GM18873 (cell line): ENCODE measurements at regions not wholly inside any gene's neighbourhood (a gene's known extent, or its start where the extent isn't known, plus 50 kb on each side); places are given as distances from the start of the nearest gene placed in this dataset.
"Not testable (repeated sequence)": the region's sequence is repeated elsewhere in the genome, so short reads cannot be mapped to it uniquely, and the experiment has no call there.

Source experiments
- ATAC-seq: cut with Tn5 transposase; IDR thresholded peaks from one replicate; pipeline ENCODE4 v1.9.1; 2021; ENCODE audit warnings: mild to moderate bottlenecking, moderate library complexity, moderate number of reproducible peaks; ENCODE audit not compliant: unreplicated experiment, low FRiP score

DNA sequence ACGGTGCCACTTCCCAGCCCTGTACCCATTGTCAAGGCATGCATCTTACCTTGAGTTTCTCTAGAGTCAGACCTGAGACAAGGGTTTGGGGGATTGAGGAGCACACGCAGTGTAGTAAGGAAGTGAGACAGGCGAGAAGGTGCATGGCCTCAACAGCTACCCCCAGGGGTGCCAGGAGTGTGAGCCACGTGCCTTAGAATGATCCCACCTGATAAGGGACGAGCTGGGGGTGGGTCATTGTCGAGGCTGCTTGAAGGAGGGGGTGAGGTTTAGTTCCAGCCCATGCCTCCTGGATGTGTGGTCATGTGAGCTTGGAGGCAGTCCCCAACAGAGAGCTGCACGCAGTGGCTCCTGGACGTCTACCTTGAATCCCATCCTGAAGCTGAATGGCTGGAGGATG is 320.5 kb downstream of the VRK1 start:
- no peak for ATAC-seq

DNA sequence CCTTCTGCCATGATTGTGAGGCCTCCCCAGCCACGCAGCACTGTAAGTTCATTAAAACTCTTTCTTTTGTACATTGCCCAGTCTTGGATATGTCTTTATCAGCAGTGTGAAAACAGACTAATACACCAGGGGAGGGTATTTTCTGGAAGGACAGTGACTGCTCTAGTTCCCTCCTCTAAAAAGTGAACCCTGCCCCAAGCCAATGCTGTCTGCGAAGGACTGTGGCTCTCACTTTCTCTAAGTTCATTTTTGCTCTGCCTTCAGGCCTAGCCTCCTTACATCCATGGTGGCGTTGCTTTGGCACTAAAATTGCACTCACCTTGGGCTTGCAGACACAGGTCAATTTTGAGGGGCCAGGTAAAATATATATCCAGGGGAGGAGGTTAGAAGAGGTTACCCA is 323.0 kb downstream of the VRK1 start:
- no peak for ATAC-seq

DNA sequence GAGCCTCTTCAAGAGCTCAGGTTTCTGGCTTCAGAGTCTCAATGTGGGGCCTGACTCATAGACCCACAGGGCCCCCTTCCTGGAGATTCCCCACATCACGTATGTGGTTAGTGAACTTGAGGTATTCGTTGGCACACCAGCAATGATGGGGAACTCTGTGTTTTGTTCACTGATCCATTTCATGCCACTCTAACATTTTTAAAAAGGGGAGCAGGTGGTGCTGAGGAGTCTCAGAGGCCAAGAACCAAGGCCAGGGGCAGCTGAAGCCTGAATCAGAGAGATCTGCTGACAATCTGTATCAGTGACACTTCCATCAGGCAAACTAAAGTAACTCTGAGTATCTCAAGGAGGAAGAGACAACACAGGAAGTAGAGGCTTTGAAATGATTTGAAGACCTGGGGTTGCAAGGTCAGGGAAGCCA is 323.4 kb downstream of the VRK1 start:
- ATAC-seq: peak; percentile 59

DNA sequence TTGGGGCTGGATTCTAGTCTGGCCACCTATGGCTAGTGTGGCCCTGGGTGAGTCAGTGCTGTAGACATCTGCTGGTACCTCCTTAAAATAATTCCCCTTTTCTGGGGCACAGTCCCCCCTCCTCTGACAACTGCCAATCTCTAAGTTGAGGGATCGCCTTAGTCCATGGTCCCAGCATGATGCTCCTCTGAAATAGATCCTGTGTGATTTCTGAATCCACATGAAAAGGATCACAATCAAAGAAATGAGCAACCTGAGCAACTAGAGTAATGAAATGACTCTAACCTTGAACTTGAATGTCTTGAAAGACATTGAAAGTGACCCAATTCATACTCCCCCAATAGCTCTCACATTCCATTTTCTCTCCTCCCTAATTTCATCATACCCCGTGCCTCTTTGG is 332.5 kb downstream of the VRK1 start:
- no peak for ATAC-seq

DNA sequence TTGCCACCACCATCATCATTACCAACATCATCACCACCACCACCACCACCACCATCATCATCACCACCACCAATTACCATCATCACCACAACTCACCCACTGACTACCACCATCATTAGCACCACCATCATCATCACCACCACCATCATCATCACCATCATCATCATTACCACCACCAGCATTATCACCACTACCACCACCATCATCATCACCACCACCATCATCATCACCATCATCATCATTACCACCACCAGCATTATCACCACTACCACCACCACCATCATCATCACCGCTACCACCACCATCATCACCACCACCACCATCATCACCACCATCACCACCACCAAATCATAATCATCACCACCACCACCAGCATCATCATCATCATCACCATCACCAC is 338.7 kb downstream of the VRK1 start:
- not testable (repeated sequence) for ATAC-seq

DNA sequence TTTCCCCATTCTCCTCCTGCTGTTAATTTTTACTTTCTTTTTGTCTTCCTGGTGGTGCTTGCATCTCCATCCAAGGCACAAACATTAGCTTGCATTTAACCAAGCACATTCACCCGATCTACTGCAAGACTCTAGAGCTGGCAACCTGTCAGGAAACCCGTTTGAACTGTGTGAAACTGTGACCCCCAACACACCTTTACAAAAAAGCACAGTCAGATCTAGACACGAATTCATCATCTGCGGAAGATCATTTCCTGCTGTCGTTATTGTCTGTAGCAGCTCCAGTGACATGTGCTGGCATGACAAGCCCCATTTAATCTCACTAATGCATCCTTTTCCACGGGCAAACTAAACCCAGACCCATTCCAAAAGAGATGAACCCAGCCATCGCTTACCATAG is 340.5 kb downstream of the VRK1 start:
- no peak for ATAC-seq

DNA sequence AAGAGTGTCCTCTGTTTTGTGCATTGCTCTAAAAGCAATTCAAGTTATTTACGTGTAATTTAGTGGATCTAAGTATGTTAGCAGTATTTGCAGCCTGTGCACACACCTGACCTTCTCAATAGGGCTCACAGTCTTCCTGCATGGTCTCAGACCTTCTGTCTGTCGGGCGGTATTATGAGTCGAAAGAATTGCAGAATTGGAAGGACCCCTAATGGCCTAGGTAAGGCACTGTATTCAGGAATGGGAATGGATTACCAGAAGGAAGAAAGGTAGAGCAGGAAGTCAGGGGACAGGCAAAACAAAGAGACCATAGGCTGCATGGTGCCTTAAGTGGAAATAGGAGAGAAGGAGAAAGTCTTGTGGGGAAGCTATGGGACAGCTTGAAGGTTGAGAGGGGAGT is 341.6 kb downstream of the VRK1 start:
- no peak for ATAC-seq

DNA sequence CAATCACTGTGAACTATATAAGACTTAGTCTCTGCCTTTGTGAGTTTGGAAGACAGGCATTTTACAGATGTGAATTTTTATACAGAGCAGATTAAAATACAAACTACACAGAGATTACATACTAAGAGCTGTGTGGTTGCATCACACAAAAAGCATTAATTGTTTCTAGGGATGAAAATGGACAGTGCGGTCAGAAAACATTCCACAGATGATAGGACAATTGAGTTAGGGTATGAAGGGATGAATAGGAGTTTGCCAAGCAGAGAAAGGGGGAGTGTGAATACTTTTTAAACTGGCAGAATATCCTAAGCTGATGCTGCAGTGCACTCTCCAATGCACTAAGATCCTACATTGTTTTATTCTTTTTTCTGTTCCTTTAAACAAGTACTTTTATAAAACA is 345.8 kb downstream of the VRK1 start:
- no peak for ATAC-seq

DNA sequence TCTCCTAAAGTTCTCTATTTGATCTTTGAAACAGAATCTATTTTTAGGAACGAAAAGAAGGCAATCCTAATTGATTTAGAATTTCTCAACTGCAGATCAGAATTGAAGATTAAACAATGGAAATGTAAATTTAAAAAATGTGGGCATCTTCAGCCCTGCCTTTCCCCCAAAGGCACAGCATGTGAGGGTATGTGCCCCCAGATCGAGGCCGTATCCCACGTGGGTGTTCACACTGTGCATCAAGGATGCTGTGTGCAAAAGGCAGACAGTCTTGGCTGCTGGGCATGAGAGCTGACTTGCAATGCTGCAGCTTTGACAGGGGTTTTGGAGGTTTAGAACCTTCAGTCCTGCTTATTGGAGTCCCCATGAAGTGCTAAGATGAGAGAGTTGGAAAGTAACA is 346.3 kb downstream of the VRK1 start:
- no peak for ATAC-seq

DNA sequence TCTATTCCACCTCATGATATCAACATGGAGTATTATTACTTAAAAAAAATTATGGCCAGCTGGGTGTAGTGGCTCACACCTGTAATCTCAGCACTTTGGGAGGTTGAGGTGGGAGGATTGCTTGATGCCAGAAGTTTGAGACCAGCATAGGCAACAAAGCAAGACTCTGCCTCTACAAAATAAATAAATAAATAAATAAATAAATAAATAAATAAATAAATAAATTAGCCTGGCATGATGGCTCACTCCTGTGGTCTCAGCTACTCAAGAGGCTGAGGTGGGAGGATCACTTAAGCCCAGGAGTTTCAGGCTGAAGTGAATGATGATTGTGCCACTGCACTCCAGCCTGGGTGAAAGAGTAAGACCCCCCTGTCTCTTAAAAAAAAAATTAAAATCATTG is 350.8 kb downstream of the VRK1 start:
- ATAC-seq: not testable (repeated sequence)

DNA sequence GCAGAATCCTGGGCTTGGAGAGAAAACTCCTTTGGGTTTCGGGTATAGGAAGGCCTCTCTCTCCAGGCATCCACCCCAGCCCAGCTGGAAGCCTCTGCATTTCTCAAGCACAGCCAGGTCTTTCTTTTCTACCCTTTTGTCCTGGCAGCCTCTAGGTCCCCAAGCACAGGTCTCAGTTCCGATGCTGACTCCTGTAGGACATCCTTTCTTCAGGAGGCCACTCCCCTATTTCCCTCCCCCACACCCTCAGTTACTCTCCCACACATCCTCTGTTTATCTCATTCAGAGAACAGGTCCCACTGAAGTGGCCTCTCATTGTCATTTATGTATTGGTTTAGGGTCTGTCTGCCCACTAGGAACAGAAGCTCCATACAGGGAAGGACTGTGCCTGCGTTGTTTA is 352.6 kb downstream of the VRK1 start:
- ATAC-seq: no peak

DNA sequence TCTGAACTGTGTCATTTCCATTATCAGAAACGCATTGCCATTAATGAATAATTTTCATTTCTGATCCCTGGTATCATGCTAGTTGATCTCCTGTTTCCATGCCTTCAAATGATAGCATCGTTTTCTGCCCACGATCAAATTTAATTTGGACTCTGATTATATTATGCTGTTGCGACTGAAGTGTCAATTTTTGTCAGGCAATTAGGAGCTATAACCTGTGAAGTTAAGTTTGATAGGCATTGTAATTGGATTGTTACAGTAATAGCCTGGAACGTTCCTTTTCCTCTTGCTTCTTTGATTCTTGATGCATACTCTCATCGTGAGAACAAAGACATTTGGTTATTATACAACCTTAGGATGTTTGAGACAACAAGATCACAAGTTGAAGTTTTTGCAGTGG is 356.3 kb downstream of the VRK1 start:
- ATAC-seq: no peak

DNA sequence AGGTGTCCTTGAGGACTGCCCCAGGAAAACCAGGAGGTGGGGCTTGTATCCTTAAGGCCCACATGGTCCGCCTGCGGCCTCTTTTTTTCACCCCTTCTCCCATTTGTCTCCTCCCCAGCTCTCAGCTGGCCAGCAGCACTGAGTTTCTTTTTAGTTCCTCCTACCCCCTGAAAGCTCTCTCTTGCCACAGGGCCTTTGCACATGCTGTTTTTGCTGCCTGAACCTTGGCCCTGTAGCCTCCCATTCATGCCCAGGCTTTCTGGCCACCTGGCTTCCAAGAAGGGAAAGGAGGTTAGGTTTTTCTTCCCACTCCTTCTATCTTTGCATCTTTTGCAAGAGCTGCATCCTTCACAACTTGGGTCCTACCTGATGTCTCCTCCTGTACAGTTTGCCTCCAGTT is 358.1 kb downstream of the VRK1 start:
- no peak for ATAC-seq

DNA sequence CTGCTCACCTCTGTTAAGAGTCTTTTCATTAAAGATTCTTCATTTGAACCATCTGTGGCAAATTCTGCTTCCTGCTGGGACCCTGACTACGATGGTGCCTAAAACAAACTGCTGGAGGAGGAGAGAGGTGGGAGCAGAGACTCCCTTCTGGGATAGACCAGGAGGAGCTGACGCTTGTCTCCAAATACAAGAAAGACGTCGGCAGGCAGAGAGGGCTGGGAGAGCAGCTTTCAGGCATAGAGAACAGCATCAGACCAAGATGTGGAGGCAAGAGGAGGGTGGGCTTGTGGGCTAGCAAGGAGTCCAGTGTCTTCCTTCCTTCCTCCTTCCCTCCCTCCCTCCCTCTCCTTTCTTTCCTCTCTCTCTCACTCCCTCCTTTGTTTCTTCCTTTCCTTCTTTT is 358.6 kb downstream of the VRK1 start:
- ATAC-seq: no peak

DNA sequence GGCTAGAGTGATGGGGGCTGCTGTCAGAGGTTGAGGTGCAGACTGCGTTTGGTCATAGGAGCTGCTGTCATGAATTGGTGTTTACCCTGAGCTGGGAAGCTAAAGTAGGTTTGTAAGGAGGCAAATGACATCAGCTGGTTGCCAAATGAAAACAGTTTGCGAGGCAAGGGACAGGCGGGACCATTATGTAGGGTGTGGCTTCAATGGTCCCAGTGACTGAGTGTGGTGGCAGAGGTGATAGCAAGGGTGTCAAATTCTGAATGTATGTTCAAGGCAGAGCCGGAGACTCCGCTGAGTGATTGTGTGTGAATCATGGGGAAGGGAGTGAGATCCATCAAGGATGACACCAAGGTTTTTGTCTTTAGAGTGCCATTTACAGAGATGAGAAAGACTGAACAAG is 359.5 kb downstream of the VRK1 start:
- no peak for ATAC-seq

DNA sequence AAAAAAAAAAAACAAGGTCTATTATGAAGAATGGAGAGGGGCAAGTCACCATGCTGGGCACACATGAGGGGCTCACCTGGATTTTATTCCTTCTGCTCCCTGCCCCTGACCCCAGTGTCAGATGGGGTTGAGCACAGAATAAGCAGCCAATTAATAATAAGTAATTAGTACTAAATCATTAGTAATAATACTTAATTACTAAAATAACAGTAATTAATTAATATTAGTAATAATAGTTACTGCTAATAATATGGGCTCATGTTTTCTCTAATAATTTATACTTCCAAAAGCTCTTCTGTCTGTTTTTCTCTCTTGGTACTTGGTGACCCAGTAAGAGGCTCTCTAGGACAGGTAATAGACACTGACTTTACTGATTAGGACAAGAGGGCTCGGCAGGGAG is 360.9 kb downstream of the VRK1 start:
- ATAC-seq: no peak

DNA sequence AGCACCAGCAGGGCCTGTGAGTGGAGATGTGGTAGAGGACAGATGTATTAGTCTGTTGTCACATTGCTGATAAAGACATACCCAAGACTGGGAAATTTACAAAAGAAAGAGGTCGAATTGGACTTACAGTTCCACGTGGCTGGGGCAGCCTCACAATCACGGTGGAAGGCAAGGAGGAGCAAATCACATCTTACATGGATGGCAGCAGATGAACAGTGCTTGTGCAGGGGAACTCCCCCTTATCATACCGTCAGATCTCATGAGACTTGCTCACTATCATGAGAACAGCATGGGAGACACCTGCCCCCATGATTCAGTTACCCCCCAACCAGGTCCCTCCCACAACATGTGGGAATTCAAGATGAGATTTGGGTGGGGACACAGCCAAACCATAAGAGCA is 361.9 kb downstream of the VRK1 start:
- no peak for ATAC-seq

DNA sequence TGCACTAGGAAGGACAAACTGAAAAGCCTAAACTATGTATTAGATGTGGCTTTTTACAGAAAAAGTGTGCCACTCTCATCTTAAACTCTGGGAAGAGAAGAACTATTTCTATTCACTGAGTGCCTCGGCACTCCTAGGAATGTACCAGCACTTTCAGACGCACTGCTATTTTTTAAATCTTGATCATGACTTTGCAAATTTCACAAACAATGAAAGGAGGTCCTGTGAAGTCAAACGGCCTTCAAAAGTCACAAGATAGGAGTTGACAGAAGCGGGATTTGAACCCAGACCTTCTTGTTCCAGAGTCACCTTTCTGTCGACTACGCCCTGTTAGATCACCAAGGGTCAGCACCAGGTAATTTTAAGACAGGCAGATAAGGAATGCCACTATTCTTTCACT is 365.4 kb downstream of the VRK1 start:
- ATAC-seq: no peak

DNA sequence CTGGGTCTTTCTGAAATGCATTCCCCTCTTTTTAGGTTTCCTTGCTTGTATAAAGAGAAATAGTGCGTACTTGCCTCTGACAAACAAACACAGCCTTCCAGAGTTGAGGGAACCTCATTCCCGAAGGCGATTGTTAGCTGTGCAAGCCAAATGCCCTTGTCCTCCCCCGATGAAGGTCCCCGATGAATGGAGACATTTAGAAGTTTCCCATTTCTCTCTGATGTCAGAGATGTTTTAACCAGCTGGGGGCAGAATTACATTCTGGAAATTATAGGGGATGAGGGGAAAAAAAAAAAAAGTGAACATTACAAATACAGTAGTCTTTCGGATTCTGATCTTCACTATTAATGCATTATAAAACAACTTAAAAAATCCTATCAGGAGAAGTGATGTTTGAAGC is 366.8 kb downstream of the VRK1 start:
- ATAC-seq: no peak

DNA sequence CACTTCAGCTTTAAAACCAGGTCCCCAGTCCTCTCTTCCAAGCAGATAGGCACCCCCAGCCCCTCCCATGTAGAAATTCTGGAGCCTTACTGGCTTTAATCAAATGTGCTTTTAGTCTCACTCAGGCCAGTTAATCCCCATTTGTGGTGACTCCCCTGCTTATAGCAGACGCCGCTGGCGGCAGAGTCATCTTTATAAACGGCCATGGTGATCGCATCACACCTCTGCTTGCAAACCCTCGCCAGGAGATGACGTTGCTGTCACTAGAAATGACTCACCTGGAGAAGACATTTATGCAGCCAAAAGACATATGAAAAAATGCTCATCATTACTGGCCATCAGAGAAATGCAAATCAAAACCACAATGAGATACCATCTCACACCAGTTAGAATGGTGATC is 369.3 kb downstream of the VRK1 start:
- no peak for ATAC-seq

DNA sequence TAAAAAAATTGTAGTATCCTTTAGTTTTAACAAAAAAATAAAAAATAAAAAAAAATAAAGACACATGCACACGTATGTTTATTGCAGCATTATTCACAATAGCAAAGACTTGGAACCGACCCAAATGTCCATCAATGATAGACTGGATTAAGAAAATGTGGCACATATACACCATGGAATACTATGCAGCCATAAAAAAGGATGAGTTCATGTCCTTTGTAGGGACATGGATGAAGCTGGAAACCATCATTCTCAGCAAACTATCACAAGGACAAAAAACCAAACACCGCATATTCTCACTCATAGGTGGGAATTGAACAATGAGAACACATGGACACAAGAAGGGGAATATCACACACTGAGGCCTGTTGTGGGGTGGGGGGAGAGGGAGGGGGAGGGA is 370.4 kb downstream of the VRK1 start:
- not testable (repeated sequence) for ATAC-seq

DNA sequence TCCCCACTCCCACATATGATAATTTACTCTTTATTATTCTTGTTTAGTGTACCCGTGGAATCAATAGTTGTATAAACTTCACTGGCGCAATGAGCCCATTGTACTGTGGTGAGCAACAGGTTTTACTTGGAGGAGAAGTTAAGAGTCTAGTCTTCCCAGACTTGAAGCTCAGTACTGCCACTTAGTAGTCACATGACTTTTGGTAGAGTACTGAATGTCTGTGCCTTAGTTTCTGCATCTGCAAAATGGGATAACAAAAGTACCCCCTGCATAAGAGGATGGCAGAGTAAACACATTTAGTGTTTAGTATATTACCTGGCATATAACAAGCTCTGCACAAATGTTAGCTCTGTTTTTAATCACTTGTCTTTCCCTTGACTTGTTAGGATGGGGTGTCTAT is 375.5 kb downstream of the VRK1 start:
- ATAC-seq: no peak

DNA sequence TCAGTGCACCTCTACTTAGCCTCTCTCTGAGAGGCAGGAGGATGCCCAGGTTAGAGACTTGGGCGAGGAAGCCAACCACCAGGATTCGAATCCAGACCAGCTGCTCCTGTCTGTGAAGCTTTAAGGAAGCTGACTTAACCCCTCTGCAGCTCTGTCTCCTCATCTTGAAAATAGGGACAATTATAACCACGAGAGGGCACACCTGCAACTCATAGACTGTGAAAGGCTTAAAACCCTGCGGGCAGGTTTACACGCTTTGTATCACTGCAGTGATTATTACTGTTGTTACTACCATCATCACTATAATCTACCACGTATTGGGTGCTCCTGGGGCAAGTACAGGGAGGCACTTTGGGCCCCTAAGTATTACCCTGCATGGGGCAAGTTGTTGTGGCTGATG is 379.8 kb downstream of the VRK1 start:
- no peak for ATAC-seq

DNA sequence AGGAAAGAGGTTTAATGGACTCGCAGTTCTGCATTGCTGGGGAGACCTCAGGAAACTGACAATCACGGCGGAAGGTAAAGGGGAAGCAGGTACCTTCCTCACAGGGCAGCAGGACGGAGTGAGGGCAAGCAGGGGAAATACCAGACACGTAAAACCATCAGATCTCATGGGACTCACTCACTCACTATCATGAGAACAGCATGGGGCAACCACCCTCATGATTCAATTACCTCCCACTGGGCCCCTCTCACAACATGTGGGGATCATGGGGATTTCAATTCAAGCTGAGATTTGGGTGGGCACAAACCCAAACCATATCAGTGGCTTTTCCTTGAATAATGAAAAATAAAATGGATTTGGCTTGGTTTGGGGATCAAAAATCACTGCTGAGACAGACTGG is 380.5 kb downstream of the VRK1 start:
- ATAC-seq: no peak
